Lower lobe of right lung (tissue), 2 donors: ENCODE measurements at regions not wholly inside any gene's neighbourhood (a gene's known extent, or its start where the extent isn't known, plus 50 kb on each side); places are given as distances from the start of the nearest gene placed in this dataset.
"Not testable (repeated sequence)": the region's sequence is repeated elsewhere in the genome, so short reads cannot be mapped to it uniquely, and the experiment has no call there.

Experiments used
- ATAC-seq, 2 donors: fragments of 200-7000 bp; cut with Tn5 transposase; one replicate each; pipeline ENCODE4 v1.9.1; 2020 to 2022; ENCODE audit warnings: mild to moderate bottlenecking in 2 of 2, moderate library complexity in 2 of 2
- DNase-seq: peaks from one replicate; pipeline ENCODE4 v3.0.0-alpha.2; 2020
- H3K27ac ChIP-seq: fragments of 200-600 bp; one replicate; pipeline ENCODE4 v1.8.0; 2022
- H3K27me3 ChIP-seq: fragments of 200-600 bp; one replicate; pipeline ENCODE4 v1.8.0; 2022; ENCODE audit warnings: low read depth
- H3K36me3 ChIP-seq: fragments of 200-600 bp; one replicate; pipeline ENCODE4 v1.8.0; 2022; ENCODE audit warnings: mild to moderate bottlenecking
- H3K4me1 ChIP-seq: fragments of 200-600 bp; one replicate; pipeline ENCODE4 v1.8.0; 2022
- H3K4me3 ChIP-seq: fragments of 200-600 bp; one replicate; pipeline ENCODE4 v1.8.0; 2022; ENCODE audit warnings: mild to moderate bottlenecking
- H3K9me3 ChIP-seq: fragments of 200-600 bp; one replicate; pipeline ENCODE4 v1.8.0; 2022
- CTCF ChIP-seq: fragments of 200-600 bp; IDR thresholded peaks from one replicate; pipeline ENCODE4 v1.8.0; 2022; ENCODE audit warnings: antibody characterized with exemption, mild to moderate bottlenecking
- intact Hi-C: fragments of 100-400 bp; cut with DNase I; formaldehyde crosslinking; loops from one replicate; pipeline ENCODE4 v1.11.0; 2022
- donor health status: DM: no; HTN: yes; CAD: no; lungs with severe emphysema.

GRCh38 chrX:87167841-87168240, 349.8 kb upstream of the KLHL4 start:
- TF ChIP-seq CTCF = no peak
- intact Hi-C loops = no loop called here
- no peak overlapping the region for H3K27ac ChIP-seq
- no peak overlapping the region for H3K4me3 ChIP-seq
- H3K9me3 ChIP-seq = no peaks in the 10 kb centered on the region
- ATAC-seq (no peak), DNase-seq (no peak)
- no peaks in the 10 kb centered on the region for H3K36me3 ChIP-seq
- no peaks in the 10 kb centered on the region for H3K27me3 ChIP-seq
- no peaks in the 10 kb centered on the region for H3K4me1 ChIP-seq

GRCh38 chrX:87178009-87178408, 339.6 kb upstream of the KLHL4 start:
- ATAC-seq, intact Hi-C loops, H3K4me3 ChIP-seq: not testable (repeated sequence)

More at GRCh38 chrX:87178009-87178408, 339.6 kb upstream of the KLHL4 start:
- not testable (repeated sequence) for DNase-seq, H3K36me3 ChIP-seq, H3K27me3 ChIP-seq, H3K27ac ChIP-seq, H3K4me1 ChIP-seq, H3K9me3 ChIP-seq
